SK-N-SH treated with all-trans-retinoic acid at 6 μM for 48 hours (cell line): ENCODE measurements at regions not wholly inside any gene's neighbourhood (a gene's known extent, or its start where the extent isn't known, plus 50 kb on each side); places are given as distances from the start of the nearest gene placed in this dataset.

Experiments used
- RARB ChIP-seq: fragments of 250-450 bp; sonication (Bioruptor Pico); IDR thresholded peaks from 2 replicates; pipeline ENCODE4 v1.8.0; 2021; ENCODE audit warnings: mild to moderate bottlenecking, moderate library complexity
- ZFP3 ChIP-seq: fragments of 250-450 bp; sonication (Bioruptor Pico); IDR thresholded peaks from 2 replicates; pipeline ENCODE4 v1.5.0; 2020; ENCODE audit warnings: mild to moderate bottlenecking, moderate library complexity

DNA sequence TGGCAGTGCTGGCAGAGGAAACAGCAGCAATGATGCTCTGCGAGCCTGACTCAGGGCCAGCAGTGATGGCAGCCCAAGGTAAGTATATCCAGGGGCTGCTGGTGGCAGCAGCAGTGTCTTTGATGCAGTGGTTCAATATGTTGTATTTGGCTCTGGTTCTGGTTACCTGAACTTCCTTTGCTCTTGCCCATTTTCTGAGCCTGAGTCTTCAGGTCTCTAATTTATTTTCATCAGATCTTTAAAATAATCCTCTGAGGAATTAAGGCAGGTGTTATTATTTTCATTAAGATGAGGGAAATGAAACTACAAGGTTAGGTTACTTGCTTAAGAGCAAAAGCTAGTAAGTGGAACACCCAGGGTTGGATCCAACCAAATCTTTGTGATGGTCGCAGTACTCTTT lies 102.8 kb upstream of the BMP2K start:
- no peak for TF ChIP-seq ZFP3
- TF ChIP-seq RARB = no peak
